ENCODE measurements at regions not wholly inside any gene's neighbourhood (a gene's known extent, or its start where the extent isn't known, plus 50 kb on each side); places are given as distances from the start of the nearest gene placed in this dataset.
A peak's percentile ranks its signal among the peaks of the same experiment; 100 is the strongest.

DNA sequence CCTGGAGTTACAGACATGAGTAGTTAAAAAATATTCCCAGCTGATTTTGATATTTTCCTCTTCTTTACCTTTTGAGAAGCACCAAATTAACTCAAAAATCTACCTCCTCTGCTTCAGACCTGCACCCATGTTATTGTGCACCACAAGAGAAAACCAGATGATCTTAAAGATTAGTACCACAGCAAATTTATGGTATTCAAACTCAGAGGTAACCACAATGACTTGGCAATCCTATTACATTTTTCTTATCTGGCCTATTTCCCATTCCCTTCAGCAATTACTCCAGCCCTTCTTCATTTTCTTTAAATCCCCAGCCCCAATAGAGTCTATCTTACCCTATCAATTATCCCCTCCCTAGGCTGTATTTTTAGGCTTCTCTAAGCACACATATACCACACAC is 535.1 kb downstream of the FAT4 start:
- H3K36me3 ChIP-seq (ENCODE audit: control insufficient read depth, insufficient read depth, low read length) = no peaks in the 10 kb centered on the region
- no peaks in the 10 kb centered on the region for H3K9me3 ChIP-seq (ENCODE audit: control insufficient read depth, insufficient read depth, low read depth, low read length)
- no peak overlapping the region for H2AFZ ChIP-seq (ENCODE audit: low read length)
- no peak overlapping the region for H3K27ac ChIP-seq (ENCODE audit: insufficient read depth, low read length)
- TF ChIP-seq EZH2 (IDR thresholded peaks at IDR 0.05; ENCODE audit: low read length, missing control alignments) = no peak
- no peak for TF ChIP-seq CTCF (conservative IDR thresholded peaks at IDR 0.05 in 1 of 2, IDR thresholded peaks at IDR 0.05 in 1 of 2; ENCODE audit: low read depth in 1 of 2, low read length in 2 of 2)
- H3K9ac ChIP-seq (ENCODE audit: insufficient read depth, low read length) = no peak overlapping the region
- no peaks in the 10 kb centered on the region for H3K27me3 ChIP-seq (ENCODE audit: control insufficient read depth, insufficient read depth, low read length)
- no peaks in the 10 kb centered on the region for H4K20me1 ChIP-seq (ENCODE audit: control insufficient read depth, extremely low read depth, insufficient read depth, low read length)
- H3K4me1 ChIP-seq (ENCODE audit: control insufficient read depth, extremely low read depth, insufficient read depth, low read length) = no peaks in the 10 kb centered on the region
- peak; percentile 68 to 85 for DNase-seq (ENCODE audit: low read depth in 2 of 2)
- H3K4me2 ChIP-seq (ENCODE audit: extremely low read depth, insufficient read depth, low read length) = no peak overlapping the region
- H3K4me3 ChIP-seq (replicated peaks in 1 of 4; ENCODE audit: control extremely low read depth in 1 of 4, insufficient read depth in 1 of 4, low read depth in 3 of 4, low read length in 4 of 4) = no peak overlapping the region
- H3K79me2 ChIP-seq (ENCODE audit: control insufficient read depth, insufficient read depth, low read length) = no peaks in the 10 kb centered on the region

GRCh38 chr4:125891597-125892258 is 577.0 kb downstream of the FAT4 start:
- TF ChIP-seq EZH2 (IDR thresholded peaks at IDR 0.05; ENCODE audit: low read length, missing control alignments) (no peak), CTCF (conservative IDR thresholded peaks at IDR 0.05 in 1 of 2, IDR thresholded peaks at IDR 0.05 in 1 of 2; ENCODE audit: low read depth in 1 of 2, low read length in 2 of 2) (no peak)
- DNase-seq (ENCODE audit: low read depth in 2 of 2) = peak; percentile 90 to 95
- H3K4me1 ChIP-seq (ENCODE audit: control insufficient read depth, extremely low read depth, insufficient read depth, low read length) = no peaks in the 10 kb centered on the region
- no peaks in the 10 kb centered on the region for H4K20me1 ChIP-seq (ENCODE audit: control insufficient read depth, extremely low read depth, insufficient read depth, low read length)
- H3K36me3 ChIP-seq (ENCODE audit: control insufficient read depth, insufficient read depth, low read length) = no peaks in the 10 kb centered on the region
- H3K27me3 ChIP-seq (ENCODE audit: control insufficient read depth, insufficient read depth, low read length) = no peaks in the 10 kb centered on the region
- H3K4me2 ChIP-seq (ENCODE audit: extremely low read depth, insufficient read depth, low read length) = no peak overlapping the region
- no peak overlapping the region for H3K27ac ChIP-seq (ENCODE audit: insufficient read depth, low read length)
- no peaks in the 10 kb centered on the region for H3K79me2 ChIP-seq (ENCODE audit: control insufficient read depth, insufficient read depth, low read length)
- no peak overlapping the region for H3K4me3 ChIP-seq (replicated peaks in 1 of 4; ENCODE audit: control extremely low read depth in 1 of 4, insufficient read depth in 1 of 4, low read depth in 3 of 4, low read length in 4 of 4)
- no peak overlapping the region for H2AFZ ChIP-seq (ENCODE audit: low read length)
- H3K9ac ChIP-seq (ENCODE audit: insufficient read depth, low read length) = no peak overlapping the region
- H3K9me3 ChIP-seq (ENCODE audit: control insufficient read depth, insufficient read depth, low read depth, low read length) = no peaks in the 10 kb centered on the region

- no peak for DNase-seq (ENCODE audit: low read depth in 2 of 2)
- Histone ChIP-seq H3K36me3 (ENCODE audit: control insufficient read depth, insufficient read depth, low read length) (no peaks in the 10 kb centered on the region), H3K4me3 (replicated peaks in 1 of 4; ENCODE audit: control extremely low read depth in 1 of 4, insufficient read depth in 1 of 4, low read depth in 3 of 4, low read length in 4 of 4) (no peak overlapping the region), H3K4me2 (ENCODE audit: extremely low read depth, insufficient read depth, low read length) (no peak overlapping the region), H3K9ac (ENCODE audit: insufficient read depth, low read length) (no peak overlapping the region), H2AFZ (ENCODE audit: low read length) (no peak overlapping the region), H3K27ac (ENCODE audit: insufficient read depth, low read length) (no peak overlapping the region), H3K79me2 (ENCODE audit: control insufficient read depth, insufficient read depth, low read length) (no peaks in the 10 kb centered on the region), H4K20me1 (ENCODE audit: control insufficient read depth, extremely low read depth, insufficient read depth, low read length) (no peaks in the 10 kb centered on the region), H3K4me1 (ENCODE audit: control insufficient read depth, extremely low read depth, insufficient read depth, low read length) (no peaks in the 10 kb centered on the region), H3K27me3 (ENCODE audit: control insufficient read depth, insufficient read depth, low read length) (no peaks in the 10 kb centered on the region), H3K9me3 (ENCODE audit: control insufficient read depth, insufficient read depth, low read depth, low read length) (no peaks in the 10 kb centered on the region)
- TF ChIP-seq CTCF (conservative IDR thresholded peaks at IDR 0.05 in 1 of 2, IDR thresholded peaks at IDR 0.05 in 1 of 2; ENCODE audit: low read depth in 1 of 2, low read length in 2 of 2) (no peak), EZH2 (IDR thresholded peaks at IDR 0.05; ENCODE audit: low read length, missing control alignments) (no peak)
Measured at GRCh38 chr4:125904802-125905201, 590.0 kb downstream of the FAT4 start.

Measured in fibroblast of lung (primary cell).